ENCODE measurements at regions not wholly inside any gene's neighbourhood (a gene's known extent, or its start where the extent isn't known, plus 50 kb on each side); places are given as distances from the start of the nearest gene placed in this dataset.
A peak's percentile ranks its signal among the peaks of the same experiment; 100 is the strongest.

GRCh38 chr6:94184666-94185464 is 765.5 kb upstream of the EPHA7 start:
- intact Hi-C loops (cut with DNase I): no loop called here
- ATAC-seq: no peak
- TF ChIP-seq, protein P1, sequence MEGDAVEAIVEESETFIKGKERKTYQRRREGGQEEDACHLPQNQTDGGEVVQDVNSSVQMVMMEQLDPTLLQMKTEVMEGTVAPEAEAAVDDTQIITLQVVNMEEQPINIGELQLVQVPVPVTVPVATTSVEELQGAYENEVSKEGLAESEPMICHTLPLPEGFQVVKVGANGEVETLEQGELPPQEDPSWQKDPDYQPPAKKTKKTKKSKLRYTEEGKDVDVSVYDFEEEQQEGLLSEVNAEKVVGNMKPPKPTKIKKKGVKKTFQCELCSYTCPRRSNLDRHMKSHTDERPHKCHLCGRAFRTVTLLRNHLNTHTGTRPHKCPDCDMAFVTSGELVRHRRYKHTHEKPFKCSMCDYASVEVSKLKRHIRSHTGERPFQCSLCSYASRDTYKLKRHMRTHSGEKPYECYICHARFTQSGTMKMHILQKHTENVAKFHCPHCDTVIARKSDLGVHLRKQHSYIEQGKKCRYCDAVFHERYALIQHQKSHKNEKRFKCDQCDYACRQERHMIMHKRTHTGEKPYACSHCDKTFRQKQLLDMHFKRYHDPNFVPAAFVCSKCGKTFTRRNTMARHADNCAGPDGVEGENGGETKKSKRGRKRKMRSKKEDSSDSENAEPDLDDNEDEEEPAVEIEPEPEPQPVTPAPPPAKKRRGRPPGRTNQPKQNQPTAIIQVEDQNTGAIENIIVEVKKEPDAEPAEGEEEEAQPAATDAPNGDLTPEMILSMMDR (IDR thresholded peaks at IDR 0.05): no peak
- Histone ChIP-seq H3K4me1 (no peaks in the 10 kb centered on the region), H3K4me3 (no peak overlapping the region), H3K27ac (no peak overlapping the region), H3K27me3 (no peaks in the 10 kb centered on the region), H3K9me3 (peaks cover 0 to 16% of the 10 kb centered on the region in 2 donors), H3K36me3 (no peaks in the 10 kb centered on the region)
- DNase-seq: peak in 1 of 4 donors; percentile 16

DNA sequence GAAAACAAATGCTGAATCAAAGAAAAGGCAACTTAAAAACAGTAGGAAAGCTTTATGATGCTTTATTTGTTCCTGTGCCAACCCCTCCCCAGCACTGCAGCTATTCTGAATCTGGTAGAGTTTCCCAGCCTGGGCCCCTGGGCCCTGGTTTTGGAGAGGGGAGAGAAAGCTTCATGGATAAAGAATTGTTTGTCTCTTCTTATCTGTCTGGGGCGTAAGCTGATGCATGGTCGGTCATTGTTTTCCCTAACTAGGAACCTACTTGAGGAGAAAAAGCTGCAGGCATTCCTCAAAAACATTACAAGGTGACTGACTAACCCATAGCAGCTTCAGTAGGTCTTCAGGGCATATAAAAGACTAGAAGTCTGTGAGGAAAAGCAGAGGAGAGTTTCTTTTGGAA is 758.1 kb upstream of the EPHA7 start:
- DNase-seq (peak in 1 of 4 donors; percentile 17), ATAC-seq (no peak)
- no peak overlapping the region for H3K4me3 ChIP-seq
- H3K36me3 ChIP-seq: no peaks in the 10 kb centered on the region
- H3K9me3 ChIP-seq: peaks cover 0 to 4% of the 10 kb centered on the region in 2 donors
- H3K4me1 ChIP-seq: no peaks in the 10 kb centered on the region
- H3K27me3 ChIP-seq: no peaks in the 10 kb centered on the region
- intact Hi-C loops (cut with DNase I): no loop called here
- H3K27ac ChIP-seq: no peak overlapping the region
- TF ChIP-seq, protein P1 (IDR thresholded peaks at IDR 0.05): no peak

DNA sequence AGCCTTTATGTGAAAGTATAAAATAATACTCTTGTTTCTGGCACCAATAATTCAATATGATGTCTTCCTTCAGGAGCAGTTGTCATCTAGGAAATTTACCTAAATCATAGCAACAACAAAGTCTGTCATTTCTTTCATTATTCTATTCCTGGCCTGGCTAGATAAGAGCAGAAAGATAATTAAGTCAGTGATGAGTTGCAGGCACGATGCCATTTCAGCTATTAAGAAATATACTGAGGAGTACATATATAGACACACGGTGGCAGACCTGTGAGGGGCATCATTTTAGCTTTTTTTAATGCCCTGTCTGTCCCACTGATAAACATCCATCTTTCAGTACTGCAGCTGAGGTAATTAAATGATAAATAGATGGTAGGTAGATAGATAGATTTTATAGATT is 756.1 kb upstream of the EPHA7 start:
- TF ChIP-seq, protein P1 (IDR thresholded peaks at IDR 0.05): no peak

GRCh38 chr6:94163877-94164276 is 744.5 kb upstream of the EPHA7 start:
- no peaks in the 10 kb centered on the region for H3K4me1 ChIP-seq
- ATAC-seq (no peak), DNase-seq (no peak)
- no peaks in the 10 kb centered on the region for H3K36me3 ChIP-seq
- H3K4me3 ChIP-seq: no peak overlapping the region
- peaks cover 0 to 3% of the 10 kb centered on the region in 2 donors for H3K9me3 ChIP-seq
- intact Hi-C loops (cut with DNase I): no loop called here
- TF ChIP-seq, protein P1 (IDR thresholded peaks at IDR 0.05): no peak
- H3K27me3 ChIP-seq: no peaks in the 10 kb centered on the region
- H3K27ac ChIP-seq: no peak overlapping the region

More for the DNA sequence above, 756.1 kb upstream of the EPHA7 start:
- Histone ChIP-seq H3K9me3 (peaks cover 0 to 7% of the 10 kb centered on the region in 2 donors), H3K4me1 (no peaks in the 10 kb centered on the region), H3K4me3 (no peak overlapping the region), H3K27ac (no peak overlapping the region), H3K27me3 (no peaks in the 10 kb centered on the region), H3K36me3 (no peaks in the 10 kb centered on the region)
- ATAC-seq (no peak), DNase-seq (no peak)
- intact Hi-C loops (cut with DNase I): no loop called here

- Histone ChIP-seq H3K36me3 (no peaks in the 10 kb centered on the region), H3K9me3 (no peaks in the 10 kb centered on the region), H3K4me1 (no peaks in the 10 kb centered on the region), H3K27me3 (no peaks in the 10 kb centered on the region), H3K27ac (no peak overlapping the region), H3K4me3 (no peak overlapping the region)
- TF ChIP-seq, protein P1 (IDR thresholded peaks at IDR 0.05): no peak
- intact Hi-C loops (cut with DNase I): no loop called here
- ATAC-seq (no peak), DNase-seq (no peak)
Measured at GRCh38 chr6:94150886-94151285, 731.5 kb upstream of the EPHA7 start.
